K562 (cell line): ENCODE measurements at regions not wholly inside any gene's neighbourhood (a gene's known extent, or its start where the extent isn't known, plus 50 kb on each side); places are given as distances from the start of the nearest gene placed in this dataset.

Experiments
- ATAC-seq: fragments of 200-7000 bp; cut with Tn5 transposase; 3 replicates; pipeline ENCODE4 v1.9.1; 2020; ENCODE audit warnings: moderate library complexity
- BruUV-seq: library from RNA; stranded (reverse); fragments of 400-500 nt; replicated peaks from 2 replicates; lab custom pipeline; 2021; lab: Mats Ljungman, UMichigan
- CTCF ChIA-PET: fragments of 300-600 bp; formaldehyde crosslinking; extraction: SDS; loops from one replicate; lab custom pipeline; 2021; ENCODE audit warnings: low intra/inter-chr PET ratio; lab: Yijun Ruan, JAX
- POLR2A ChIA-PET: fragments of 300-600, 350-650 bp; sonication (Branson Sonifier 250); formaldehyde crosslinking; extraction: SDS; loops from one replicate; lab custom pipeline; 2021; ENCODE audit warnings: antibody characterized with exemption, inconsistent platforms; lab: Yijun Ruan, JAX
- DNase-seq, 4 experiments: peaks; one replicate each; pipeline versions ENCODE4 v3.0.0 to v3.0.0-alpha.2; 2011 to 2018; ENCODE audit warnings: low spot score in 3 of 4, mixed read lengths in 3 of 4; ENCODE audit errors: extremely low read depth in 1 of 4
- FAIRE-seq: peaks from 2 replicates; lab custom pipeline; 2011; peaks lifted over from hg19 to GRCh38; lab: Jason Lieb, UNC
- H2AFZ ChIP-seq: 2 replicates; pipeline ENCODE4 v1.6.0; 2011; ENCODE audit warnings: low read depth, low read length, control low read depth, inconsistent platforms
- H3K27ac ChIP-seq: fragments of 200-600 bp; 3 replicates; pipeline ENCODE4 v1.8.0; 2011; ENCODE audit warnings: low read depth, mild to moderate bottlenecking, control low read depth, inconsistent platforms, low read length, moderate library complexity, mixed read lengths; ENCODE audit errors: extremely low read depth
- H3K27me3 ChIP-seq, 2 experiments: fragments of 300-600 bp in 1 of 2; 2 replicates in 1 of 2; 3 replicates in 1 of 2; pipeline versions ENCODE4 v1.6.0 to v1.8.0; 2011; ENCODE audit warnings: inconsistent platforms in 2 of 2, low read length in 2 of 2, mild to moderate bottlenecking in 1 of 2, mixed read lengths in 1 of 2, moderate library complexity in 1 of 2; ENCODE audit not compliant: control insufficient read depth in 2 of 2, insufficient read depth in 2 of 2
- H3K36me3 ChIP-seq: fragments of 300-600 bp; 3 replicates; pipeline ENCODE4 v1.8.0; 2011; ENCODE audit warnings: mild to moderate bottlenecking, low read length, inconsistent platforms; ENCODE audit not compliant: control insufficient read depth, insufficient read depth
- H3K4me1 ChIP-seq, 2 experiments: fragments of 200-600 bp in 1 of 2; replicated peaks in 1 of 2; 2 replicates in 1 of 2; 3 replicates in 1 of 2; pipeline versions ENCODE4 v1.5.1 to v1.8.0; 2011; ENCODE audit warnings: inconsistent platforms in 2 of 2, low read length in 2 of 2, mild to moderate bottlenecking in 1 of 2, mixed read lengths in 1 of 2, moderate library complexity in 1 of 2; ENCODE audit not compliant: control insufficient read depth in 2 of 2, insufficient read depth in 2 of 2
- H3K4me2 ChIP-seq: 2 replicates; pipeline ENCODE4 v1.6.1; 2011; ENCODE audit warnings: low read length, control low read depth, inconsistent platforms, mixed read lengths; ENCODE audit not compliant: insufficient read depth
- H3K4me3 ChIP-seq: fragments of 200-600 bp; sonication (generic), shearing (Covaris generic); 2 replicates; pipeline ENCODE4 v1.5.1; 2016; ENCODE audit warnings: control low read depth, inconsistent platforms
- H3K79me2 ChIP-seq: fragments of 200-600 bp; 3 replicates; pipeline ENCODE4 v1.8.0; 2011; ENCODE audit warnings: low read length, inconsistent platforms; ENCODE audit not compliant: control insufficient read depth, insufficient read depth
- H3K9ac ChIP-seq, 2 experiments: 2 replicates each; pipeline versions ENCODE4 v1.6.0 to v1.6.1; 2011; ENCODE audit warnings: low read depth in 2 of 2, low read length in 2 of 2, control low read depth in 1 of 2, inconsistent platforms in 1 of 2, mild to moderate bottlenecking in 1 of 2, mixed read lengths in 1 of 2; ENCODE audit not compliant: insufficient read depth in 1 of 2
- H3K9me1 ChIP-seq: one replicate; pipeline ENCODE4 v1.6.0; 2011; ENCODE audit warnings: inconsistent platforms, mild to moderate bottlenecking, low read length, moderate library complexity; ENCODE audit not compliant: control insufficient read depth, insufficient read depth
- H3K9me3 ChIP-seq: replicated peaks from 2 replicates; pipeline ENCODE4 v1.5.1; 2011; ENCODE audit warnings: low read depth, low read length, inconsistent platforms; ENCODE audit not compliant: control insufficient read depth, insufficient read depth
- H4K20me1 ChIP-seq: replicated peaks from 2 replicates; pipeline ENCODE4 v1.6.1; 2011; ENCODE audit warnings: low read length, inconsistent platforms, mixed read lengths; ENCODE audit not compliant: control insufficient read depth, insufficient read depth
- BCLAF1 ChIP-seq, 2 experiments: fragments of 450-650 bp in 1 of 2; IDR thresholded peaks; 2 replicates each; pipeline ENCODE4 v1.6.1; 2011 to 2017; ENCODE audit warnings: low read depth in 2 of 2, antibody characterized with exemption in 1 of 2, borderline replicate concordance in 1 of 2, low read length in 1 of 2, mild to moderate bottlenecking in 1 of 2, mixed read lengths in 1 of 2; ENCODE audit not compliant: control insufficient read depth in 1 of 2
- BRD9 ChIP-seq: fragments of 450-650 bp; IDR thresholded peaks from 2 replicates; pipeline ENCODE4 v1.6.1; 2018; ENCODE audit warnings: low read depth; ENCODE audit not compliant: partially characterized antibody
- GATA2 ChIP-seq: sonication (generic); formaldehyde crosslinking; IDR thresholded peaks from 2 replicates; pipeline ENCODE4 v1.4.0; 2020; ENCODE audit warnings: mild to moderate bottlenecking, missing genetic modification reagents
- GATAD2A ChIP-seq: fragments of 450-650 bp; IDR thresholded peaks from 2 replicates; pipeline ENCODE4 v1.6.1; 2017
- PTBP1 ChIP-seq: fragments of 200-400 bp; formaldehyde crosslinking; IDR thresholded peaks from 2 replicates; pipeline ENCODE4 v1.6.1; 2017; ENCODE audit warnings: low read depth, low read length
- RFX5 ChIP-seq: IDR thresholded peaks from 2 replicates; pipeline ENCODE4 v1.6.1; 2011; ENCODE audit warnings: low read depth, mild to moderate bottlenecking, improper control_type of control experiment, low read length
- ZNF224 ChIP-seq: sonication (generic); formaldehyde crosslinking; IDR thresholded peaks from 2 replicates; pipeline ENCODE4 v1.8.0; 2022; ENCODE audit warnings: mild to moderate bottlenecking, missing genetic modification reagents
- ZNF57 ChIP-seq: fragments of 450-650 bp; formaldehyde crosslinking; IDR thresholded peaks from 2 replicates; pipeline ENCODE4 v1.4.0; 2020; ENCODE audit warnings: mild to moderate bottlenecking, moderate library complexity
- WGBS: fragments of 100-300 bp; shearing (Covaris generic); methylation state at CpG from one replicate; pipeline ENCODE4 v1.1.6; 2016; ENCODE audit warnings: low coverage, mixed read lengths; ENCODE audit not compliant: insufficient coverage; ENCODE audit errors: missing lambda C conversion rate; 5-methylcytosine and 5-hydroxymethylcytosine counted together
- in situ Hi-C: fragments of 300-500 bp; cut with MboI; formaldehyde crosslinking; loops from 4 replicates; pipeline ENCODE4 v1.15.0; 2018; ENCODE audit warnings: inconsistent platforms, mixed read lengths
- intact Hi-C: fragments of 100-400 bp; cut with micrococcal nuclease; formaldehyde crosslinking; loops from 2 replicates; pipeline ENCODE4 v1.14.2; 2022
- TF ChIP-seq, protein P1 (sequence below): fragments of 450-650 bp; conservative IDR thresholded peaks from 2 replicates; pipeline ENCODE4 v1.6.1; 2016; ENCODE audit warnings: missing genetic modification characterization, low read depth, mild to moderate bottlenecking, control low read depth, missing compliant biosample characterization
- TF ChIP-seq, protein P2 (sequence below): fragments of 250-450 bp; sonication (Bioruptor Pico); IDR thresholded peaks from 2 replicates; pipeline ENCODE4 v1.5.1; 2021; ENCODE audit warnings: mild to moderate bottlenecking

GRCh38 chr6:169937389-169938261 is 186.2 kb downstream of the ERMARD start:
- TF ChIP-seq ZNF57 (CRISPR knock-in tag) (no peak), ZNF224 (no peak), GATAD2A (no peak), GATA2 (CRISPR knock-in tag) (no peak), PTBP1 (no peak), BRD9 (no peak), BCLAF1 (IDR thresholded peaks at IDR 0.05; ENCODE audit: borderline replicate concordance in 1 of 2, control insufficient read depth in 1 of 2, low read depth in 2 of 2, low read length in 1 of 2) (no peak), RFX5 (no peak)
- TF ChIP-seq, protein P1, sequence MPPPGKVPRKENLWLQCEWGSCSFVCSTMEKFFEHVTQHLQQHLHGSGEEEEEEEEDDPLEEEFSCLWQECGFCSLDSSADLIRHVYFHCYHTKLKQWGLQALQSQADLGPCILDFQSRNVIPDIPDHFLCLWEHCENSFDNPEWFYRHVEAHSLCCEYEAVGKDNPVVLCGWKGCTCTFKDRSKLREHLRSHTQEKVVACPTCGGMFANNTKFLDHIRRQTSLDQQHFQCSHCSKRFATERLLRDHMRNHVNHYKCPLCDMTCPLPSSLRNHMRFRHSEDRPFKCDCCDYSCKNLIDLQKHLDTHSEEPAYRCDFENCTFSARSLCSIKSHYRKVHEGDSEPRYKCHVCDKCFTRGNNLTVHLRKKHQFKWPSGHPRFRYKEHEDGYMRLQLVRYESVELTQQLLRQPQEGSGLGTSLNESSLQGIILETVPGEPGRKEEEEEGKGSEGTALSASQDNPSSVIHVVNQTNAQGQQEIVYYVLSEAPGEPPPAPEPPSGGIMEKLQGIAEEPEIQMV (tag) = no peak
- TF ChIP-seq, protein P2, sequence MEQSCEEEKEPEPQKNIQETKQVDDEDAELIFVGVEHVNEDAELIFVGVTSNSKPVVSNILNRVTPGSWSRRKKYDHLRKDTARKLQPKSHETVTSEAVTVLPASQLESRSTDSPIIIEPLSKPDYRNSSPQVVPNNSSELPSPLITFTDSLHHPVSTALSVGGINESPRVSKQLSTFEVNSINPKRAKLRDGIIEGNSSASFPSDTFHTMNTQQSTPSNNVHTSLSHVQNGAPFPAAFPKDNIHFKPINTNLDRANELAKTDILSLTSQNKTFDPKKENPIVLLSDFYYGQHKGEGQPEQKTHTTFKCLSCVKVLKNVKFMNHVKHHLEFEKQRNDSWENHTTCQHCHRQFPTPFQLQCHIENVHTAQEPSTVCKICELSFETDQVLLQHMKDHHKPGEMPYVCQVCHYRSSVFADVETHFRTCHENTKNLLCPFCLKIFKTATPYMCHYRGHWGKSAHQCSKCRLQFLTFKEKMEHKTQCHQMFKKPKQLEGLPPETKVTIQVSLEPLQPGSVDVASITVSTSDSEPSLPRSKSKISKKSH (CRISPR knock-in tag) = no peak
- TF ChIP-seq, all 486 proteins: peak for 0
- BruUV-seq = no TSS peak
- Histone ChIP-seq H3K9me1 (no peaks in the 10 kb centered on the region), H4K20me1 (peaks cover 11% of the 10 kb centered on the region; the same call in 1 of the 2 replicates), H3K9me3 (no peaks in the 10 kb centered on the region), H3K79me2 (no peaks in the 10 kb centered on the region), H3K36me3 (no peaks in the 10 kb centered on the region), H3K4me2 (no peak overlapping the region), H3K4me3 (no peak overlapping the region), H3K27ac (no peak overlapping the region), H3K27me3 (peaks cover 76 to 92% of the 10 kb centered on the region in 2 experiments), H3K9ac (no peak overlapping the region), H2AFZ (no peak overlapping the region), H3K4me1 (peaks cover 0 to 1% of the 10 kb centered on the region in 2 experiments; a peak in 1 of 5 replicates)
- under 1% methylated on average over 23 of the region's 23 CpGs for WGBS
- POLR2A ChIA-PET = interaction anchor here (0.6 kb wide), 1 partner anchor 13 kb away, joined by 3 read pairs; no protein-coding TSS in a partner anchor
- DNase-seq (no peak), ATAC-seq (no peak), FAIRE-seq (no peak)
- intact Hi-C loops (no loop called here), in situ Hi-C loops (no loop called here)
- CTCF ChIA-PET = no interaction called here
